ENCODE measurements at regions not wholly inside any gene's neighbourhood (a gene's known extent, or its start where the extent isn't known, plus 50 kb on each side); places are given as distances from the start of the nearest gene placed in this dataset.
A peak's percentile ranks its signal among the peaks of the same experiment; 100 is the strongest.

DNA sequence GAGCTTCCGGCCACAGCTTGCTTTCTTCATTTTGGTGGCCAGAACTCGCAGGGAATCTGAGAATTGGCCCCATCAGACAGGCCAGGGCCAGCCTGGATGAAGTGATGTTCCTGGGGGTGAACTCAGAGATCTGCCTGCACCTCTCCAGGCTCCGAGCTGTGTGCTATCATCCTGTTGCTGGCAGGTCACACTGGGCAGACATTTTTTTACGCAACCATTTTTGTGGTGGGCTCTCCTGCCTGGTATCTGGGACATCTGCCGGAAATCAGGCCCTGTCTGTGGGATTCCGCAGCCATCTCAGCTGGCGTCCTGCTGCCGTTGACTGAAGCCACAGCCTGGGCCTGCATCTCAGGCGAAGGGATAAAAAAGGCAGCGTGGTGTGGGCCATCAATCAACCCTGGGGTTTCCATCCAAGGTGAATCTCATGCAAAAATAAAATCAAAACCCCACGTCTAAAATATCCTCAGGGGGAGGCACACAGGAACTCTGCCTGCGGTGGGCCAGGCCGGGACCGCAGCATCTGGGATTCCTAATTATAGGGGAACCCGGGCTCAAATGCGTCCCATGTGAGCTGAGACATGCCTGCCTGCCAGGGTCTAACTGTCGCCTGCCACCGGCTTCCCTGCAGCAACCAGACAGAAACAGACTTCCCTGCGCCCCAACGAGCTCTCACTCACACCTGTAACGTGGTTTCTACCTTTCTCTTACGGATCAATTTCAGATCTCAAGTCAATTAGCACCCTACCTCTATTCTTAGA, 174.3 kb downstream of the SYK start:
- in situ Hi-C loops (cut with MboI; ENCODE audit: low pct_unique_long_range_greater_than_20kb, low sequenced_read_pairs) = no loop called here
- DNase-seq = peak; percentile 5

DNA sequence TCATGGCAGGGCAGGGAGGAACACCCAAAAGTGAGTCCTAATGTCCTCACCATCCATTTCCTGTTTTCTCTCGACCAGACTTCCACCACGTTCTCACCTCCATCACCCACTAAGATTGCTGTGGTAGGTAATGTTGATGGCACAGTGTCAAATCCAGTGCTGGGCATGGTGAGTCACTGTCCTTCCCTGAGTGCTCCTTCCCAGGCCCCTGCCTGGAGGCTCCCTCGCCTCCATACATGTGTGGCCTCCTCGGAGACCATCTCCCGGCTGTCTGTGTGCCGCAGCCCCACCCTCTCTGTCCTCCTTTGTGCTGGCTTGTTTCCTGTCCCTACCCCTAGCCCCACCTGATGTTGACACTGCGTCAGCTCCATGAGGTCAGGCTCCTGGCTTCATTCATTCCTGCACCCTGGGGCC, 177.5 kb downstream of the SYK start:
- in situ Hi-C loops (cut with MboI; ENCODE audit: low pct_unique_long_range_greater_than_20kb, low sequenced_read_pairs) = no loop called here
- DNase-seq = no peak

DNA sequence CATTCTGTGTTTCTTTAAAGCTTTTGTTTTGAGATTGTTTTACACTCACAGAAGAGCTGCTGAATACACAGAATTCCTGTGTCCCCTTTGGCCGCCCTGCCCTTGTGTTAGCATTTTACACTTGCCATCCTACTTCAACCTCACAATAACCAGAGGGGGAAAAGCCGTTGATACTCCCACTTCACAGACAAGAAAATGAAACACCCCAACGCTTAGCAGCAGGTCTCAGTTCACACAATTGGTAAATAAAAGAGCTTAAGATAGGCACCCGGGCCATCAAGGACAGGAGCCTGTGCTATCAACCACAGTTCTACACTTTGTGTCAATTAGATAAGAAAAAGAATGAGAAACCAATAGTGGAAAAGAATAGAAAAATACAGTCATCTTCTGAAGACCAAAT, 178.0 kb downstream of the SYK start:
- DNase-seq = no peak
- in situ Hi-C loops (cut with MboI; ENCODE audit: low pct_unique_long_range_greater_than_20kb, low sequenced_read_pairs) = no loop called here

- no peak for DNase-seq
- in situ Hi-C loops (cut with MboI; ENCODE audit: low pct_unique_long_range_greater_than_20kb, low sequenced_read_pairs) = no loop called here
Observed at GRCh38 chr9:90981726-90982125, 180.1 kb downstream of the SYK start.

GRCh38 chr9:90983394-90983793, 181.8 kb downstream of the SYK start:
- in situ Hi-C loops (cut with MboI; ENCODE audit: low pct_unique_long_range_greater_than_20kb, low sequenced_read_pairs) = no loop called here
- no peak for DNase-seq

GRCh38 chr9:90985631-90986030, 184.0 kb downstream of the SYK start:
- in situ Hi-C loops (cut with MboI; ENCODE audit: low pct_unique_long_range_greater_than_20kb, low sequenced_read_pairs) = no loop called here
- no peak for DNase-seq

GRCh38 chr9:90986161-90986560, 184.5 kb downstream of the SYK start:
- in situ Hi-C loops (cut with MboI; ENCODE audit: low pct_unique_long_range_greater_than_20kb, low sequenced_read_pairs) = no loop called here
- no peak for DNase-seq

GRCh38 chr9:90987566-90987965, 185.9 kb downstream of the SYK start:
- in situ Hi-C loops (cut with MboI; ENCODE audit: low pct_unique_long_range_greater_than_20kb, low sequenced_read_pairs) = no loop called here
- no peak for DNase-seq

DNA sequence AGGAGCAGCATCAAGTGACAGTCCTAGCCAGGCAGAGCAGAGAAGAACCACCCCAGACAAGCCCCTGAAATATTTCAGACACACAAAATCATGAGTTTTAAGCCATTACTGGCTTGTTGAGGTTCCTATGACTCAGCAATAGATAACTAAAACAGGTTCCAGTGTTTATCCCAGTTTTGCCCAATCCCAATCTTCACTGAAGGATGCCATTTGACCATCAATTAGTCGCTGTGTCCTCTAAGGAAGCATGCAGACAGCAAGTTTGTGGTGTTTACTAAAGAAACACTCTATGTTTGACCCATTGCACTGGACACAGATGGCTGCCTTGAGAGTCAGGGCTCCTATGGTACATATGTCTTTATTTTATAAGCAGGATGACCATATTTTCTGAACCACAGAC, 186.7 kb downstream of the SYK start:
- in situ Hi-C loops (cut with MboI; ENCODE audit: low pct_unique_long_range_greater_than_20kb, low sequenced_read_pairs) = no loop called here
- DNase-seq = no peak

DNA sequence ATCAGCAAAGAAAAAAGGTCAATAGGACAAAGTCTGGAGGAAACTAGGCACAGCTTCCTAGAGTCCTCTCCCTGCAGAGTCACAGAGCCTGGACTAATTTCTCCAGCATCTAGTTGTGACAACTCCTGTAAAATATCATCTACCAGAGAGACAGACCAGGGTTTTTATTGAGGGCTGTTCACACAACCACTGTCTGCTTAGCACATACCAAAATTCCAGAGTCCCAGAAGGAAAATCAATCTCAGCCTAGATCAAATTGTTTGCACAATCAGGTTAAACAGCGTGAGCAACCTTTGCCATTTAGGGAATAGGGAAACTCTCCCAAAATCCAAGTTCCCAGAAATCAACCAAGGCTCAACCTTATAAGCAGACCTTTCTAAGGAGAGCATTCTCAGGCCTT, 190.3 kb downstream of the SYK start:
- in situ Hi-C loops (cut with MboI; ENCODE audit: low pct_unique_long_range_greater_than_20kb, low sequenced_read_pairs) = no loop called here
- no peak for DNase-seq

- in situ Hi-C loops (cut with MboI; ENCODE audit: low pct_unique_long_range_greater_than_20kb, low sequenced_read_pairs) = no loop called here
Observed at GRCh38 chr9:90995516-90995915, 193.9 kb downstream of the SYK start.

GRCh38 chr9:90996154-90997065, 194.8 kb downstream of the SYK start:
- in situ Hi-C loops (cut with MboI; ENCODE audit: low pct_unique_long_range_greater_than_20kb, low sequenced_read_pairs) = no loop called here
- DNase-seq = no peak

More at GRCh38 chr9:90995516-90995915, 193.9 kb downstream of the SYK start:
- no peak for DNase-seq

DNA sequence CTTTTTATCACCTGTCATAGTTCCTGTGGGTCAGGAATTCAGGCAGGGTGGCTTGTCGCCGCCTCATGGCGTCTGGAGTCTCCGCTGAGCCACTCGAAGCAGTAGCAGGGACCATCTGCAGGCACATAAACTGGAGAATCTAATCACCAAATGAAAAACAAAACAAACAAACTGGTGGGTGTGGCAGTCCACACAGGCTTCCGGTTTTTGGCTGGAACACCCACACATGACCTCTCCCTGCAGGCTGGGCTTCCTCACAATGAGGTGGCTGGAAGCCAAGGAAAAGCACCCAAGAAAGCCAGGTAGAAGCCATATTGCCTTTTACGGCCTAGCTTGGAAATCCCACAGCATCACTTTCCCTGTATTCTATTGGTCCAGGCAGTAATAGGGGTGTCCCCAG, 197.0 kb downstream of the SYK start:
- DNase-seq = no peak
- in situ Hi-C loops (cut with MboI; ENCODE audit: low pct_unique_long_range_greater_than_20kb, low sequenced_read_pairs) = no loop called here

DNA sequence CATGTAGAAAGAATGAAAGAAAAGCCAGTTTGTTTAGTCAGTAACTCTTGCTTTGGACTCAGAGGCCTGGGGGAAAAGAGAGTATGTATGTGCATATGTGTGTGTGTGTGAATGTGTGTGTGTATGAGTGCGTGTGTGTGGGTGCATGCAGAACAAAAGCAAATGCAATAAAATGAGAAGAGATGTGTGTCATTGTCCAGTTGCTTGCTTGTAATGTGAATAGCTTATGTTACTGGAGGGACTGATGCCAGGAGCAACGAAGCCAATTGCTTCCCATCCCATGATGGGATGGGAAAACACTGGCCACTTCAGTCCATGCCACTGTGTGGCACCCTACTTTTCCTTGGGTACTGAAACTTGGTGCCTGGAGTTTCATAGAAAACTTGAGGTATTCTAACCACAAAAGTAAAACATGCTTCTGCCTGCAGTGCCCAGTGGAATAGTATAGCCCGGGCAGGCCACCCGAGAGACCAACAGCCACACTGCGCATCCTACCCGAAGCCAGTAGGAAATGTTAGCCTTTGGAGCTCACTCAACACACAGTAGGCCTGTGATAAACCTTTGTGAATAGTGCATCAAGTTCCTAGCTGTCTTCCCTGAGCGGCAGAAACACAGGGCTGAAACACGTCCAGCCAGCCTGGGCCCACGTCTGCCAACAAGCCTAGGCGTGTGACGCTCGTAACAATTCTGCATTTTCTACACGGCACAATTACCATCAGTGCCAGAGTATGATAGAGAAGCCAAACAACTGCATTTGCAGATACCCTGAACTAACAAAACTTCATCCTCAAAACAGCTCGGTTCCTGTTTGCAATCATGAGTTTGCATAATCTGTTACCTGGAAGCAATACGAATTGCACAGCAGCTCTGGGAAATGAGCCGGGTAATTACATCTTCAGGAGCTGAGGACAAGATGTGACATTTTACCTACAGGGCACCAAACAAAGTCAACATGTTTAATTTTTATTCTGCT, 198.1 kb downstream of the SYK start:
- in situ Hi-C loops (cut with MboI; ENCODE audit: low pct_unique_long_range_greater_than_20kb, low sequenced_read_pairs) = no loop called here

GRCh38 chr9:91001146-91001611, 199.6 kb downstream of the SYK start:
- in situ Hi-C loops (cut with MboI; ENCODE audit: low pct_unique_long_range_greater_than_20kb, low sequenced_read_pairs) = no loop called here
- no peak for DNase-seq

More for the DNA sequence above, 198.1 kb downstream of the SYK start:
- DNase-seq = no peak

GRCh38 chr9:91004484-91004883, 202.9 kb downstream of the SYK start:
- DNase-seq = no peak
- in situ Hi-C loops (cut with MboI; ENCODE audit: low pct_unique_long_range_greater_than_20kb, low sequenced_read_pairs) = no loop called here

DNA sequence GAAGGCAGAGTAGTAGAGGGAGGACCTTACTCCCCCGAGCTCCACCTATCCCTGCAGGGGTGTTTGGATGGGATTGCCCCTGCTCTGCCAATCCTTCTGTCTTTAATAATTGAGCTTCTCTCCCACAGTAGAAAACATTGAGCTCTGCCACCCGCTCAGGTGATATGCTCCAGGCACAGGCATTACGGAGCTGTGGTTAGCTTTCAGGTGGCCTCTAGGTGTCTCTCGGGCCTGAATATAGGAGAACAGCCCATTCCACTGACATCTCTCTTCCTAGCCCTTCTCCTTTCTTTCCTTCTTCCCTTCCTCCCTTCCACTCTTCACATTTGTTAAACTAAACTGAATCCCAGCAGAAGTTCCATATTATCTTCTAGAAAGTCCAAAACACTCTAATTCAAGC, 203.4 kb downstream of the SYK start:
- no peak for DNase-seq
- in situ Hi-C loops (cut with MboI; ENCODE audit: low pct_unique_long_range_greater_than_20kb, low sequenced_read_pairs) = no loop called here

DNA sequence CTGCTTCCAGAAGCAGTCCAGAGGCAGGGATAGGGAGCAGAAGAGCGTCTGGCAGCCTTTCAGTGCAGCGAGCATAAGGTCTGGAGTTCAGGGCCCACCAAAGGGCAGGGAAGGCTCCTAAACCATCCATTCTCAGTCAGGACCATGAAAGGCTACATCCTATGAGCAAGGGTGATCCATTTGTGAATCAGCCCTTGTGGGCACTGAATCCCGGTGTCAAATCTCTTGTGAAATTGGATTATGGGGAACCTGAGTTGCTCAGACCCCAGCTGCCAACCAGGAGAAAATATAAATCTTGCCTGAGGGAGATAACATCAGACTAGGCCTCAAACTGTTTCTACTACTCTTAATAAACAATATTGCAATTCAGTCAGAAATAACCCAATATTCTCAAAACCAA, 204.4 kb downstream of the SYK start:
- no peak for DNase-seq
- in situ Hi-C loops (cut with MboI; ENCODE audit: low pct_unique_long_range_greater_than_20kb, low sequenced_read_pairs) = no loop called here

- in situ Hi-C loops (cut with MboI; ENCODE audit: low pct_unique_long_range_greater_than_20kb, low sequenced_read_pairs) = no loop called here
- DNase-seq = no peak
Observed at GRCh38 chr9:91008568-91008967, 206.9 kb downstream of the SYK start.

Data from KBM-7 (cell line).